Embryonic facial prominence (tissue), 1 donor: ENCODE measurements at regions not wholly inside any gene's neighbourhood (a gene's known extent, or its start where the extent isn't known, plus 50 kb on each side); places are given as distances from the start of the nearest gene placed in this dataset.

ENCODE experiments used
- DNase-seq: peaks from one replicate; pipeline ENCODE4 v3.0.0-alpha.2; 2016; ENCODE audit errors: extremely low spot score

GRCh38 chr19:30708416-30709178 is 336.4 kb downstream of the ZNF536 start:
- no peak for DNase-seq

GRCh38 chr19:30704771-30705330 is 332.7 kb downstream of the ZNF536 start:
- no peak for DNase-seq

- no peak for DNase-seq
These were observed 331.5 kb downstream of the ZNF536 start for GRCh38 chr19:30703645-30704044.

- DNase-seq = no peak
These were observed 329.0 kb downstream of the ZNF536 start for GRCh38 chr19:30701178-30701577.

- DNase-seq = no peak
These were observed 327.7 kb downstream of the ZNF536 start for GRCh38 chr19:30699871-30700280.

- no peak for DNase-seq
These were observed 324.3 kb downstream of the ZNF536 start for GRCh38 chr19:30696514-30696913.

GRCh38 chr19:30695171-30695875 is 323.1 kb downstream of the ZNF536 start:
- no peak for DNase-seq

GRCh38 chr19:30694156-30694755 is 322.1 kb downstream of the ZNF536 start:
- DNase-seq = no peak

- no peak for DNase-seq
These were observed 320.8 kb downstream of the ZNF536 start for GRCh38 chr19:30692879-30693503.

- no peak for DNase-seq
These were observed 320.1 kb downstream of the ZNF536 start for GRCh38 chr19:30692181-30692811.

GRCh38 chr19:30691819-30692166 is 319.6 kb downstream of the ZNF536 start:
- no peak for DNase-seq

GRCh38 chr19:30690935-30691818 is 319.0 kb downstream of the ZNF536 start:
- no peak for DNase-seq

- no peak for DNase-seq
These were observed 318.3 kb downstream of the ZNF536 start for GRCh38 chr19:30690525-30690924.

- no peak for DNase-seq
These were observed 317.3 kb downstream of the ZNF536 start for GRCh38 chr19:30689474-30689873.

GRCh38 chr19:30688696-30689095 is 316.5 kb downstream of the ZNF536 start:
- no peak for DNase-seq

GRCh38 chr19:30686826-30687566 is 314.8 kb downstream of the ZNF536 start:
- no peak for DNase-seq

- no peak for DNase-seq
These were observed 314.1 kb downstream of the ZNF536 start for GRCh38 chr19:30686176-30686820.

- no peak for DNase-seq
These were observed 313.3 kb downstream of the ZNF536 start for GRCh38 chr19:30685426-30686000.

- DNase-seq = no peak
These were observed 312.4 kb downstream of the ZNF536 start for GRCh38 chr19:30684613-30685012.
